ENCODE measurements at regions not wholly inside any gene's neighbourhood (a gene's known extent, or its start where the extent isn't known, plus 50 kb on each side); places are given as distances from the start of the nearest gene placed in this dataset.

DNA sequence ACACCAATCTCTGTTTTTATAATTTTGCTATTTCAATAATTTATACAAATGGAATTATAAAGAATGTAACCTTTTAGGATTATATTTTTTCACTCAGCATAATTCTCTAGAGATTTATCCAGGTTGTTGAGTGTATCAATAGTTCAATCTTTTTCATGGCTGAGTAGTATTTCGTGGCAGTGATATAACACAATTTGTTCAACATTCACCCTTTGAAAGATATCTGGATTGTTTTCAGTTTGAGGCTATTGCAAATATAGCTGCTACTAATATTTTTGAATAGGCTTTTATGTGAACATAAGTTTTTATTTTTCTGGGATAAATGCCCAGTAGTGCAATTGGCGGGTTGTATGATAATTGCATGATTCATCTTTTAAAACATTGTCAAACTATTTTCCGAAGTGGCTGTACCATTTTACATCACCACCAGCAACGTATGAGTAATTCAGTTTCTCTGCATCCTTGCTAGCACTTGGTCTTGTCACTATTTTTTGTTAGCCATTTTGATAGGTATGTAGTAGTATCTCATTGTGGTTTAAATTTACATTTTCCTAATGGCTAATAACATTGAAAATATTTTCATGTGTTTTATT, 55.6 kb upstream of the ABCD3 start:
- H3K4me1 ChIP-seq (ENCODE audit: control extremely low read depth in 1 of 4, control insufficient read depth in 4 of 4, insufficient read depth in 4 of 4, low read length in 3 of 4) = no peaks in the 10 kb centered on the region
- ChIA-PET CTCF (interaction anchor here (0.8 to 1.2 kb wide), 2 partner anchors 337 to 695 kb away, joined by 3 read pairs; no protein-coding TSS in a partner anchor), POLR2A (no interaction called here)
- no peaks in the 10 kb centered on the region for H3K36me3 ChIP-seq (ENCODE audit: control insufficient read depth in 4 of 4, insufficient read depth in 4 of 4, low read length in 3 of 4)
- H3K9me3 ChIP-seq (ENCODE audit: control extremely low read depth in 1 of 5, control insufficient read depth in 4 of 5, insufficient read depth in 2 of 5, low read depth in 1 of 5, low read length in 4 of 5) = peaks cover 0 to 2% (median 0%) of the 10 kb centered on the region in 5 experiments
- 100% methylated on average over 1 of the region's 4 CpGs for WGBS (ENCODE audit: insufficient coverage)
- peaks cover 0 to 2% (median 0%) of the 10 kb centered on the region in 5 experiments for H3K27me3 ChIP-seq (replicated peaks in 2 of 5; ENCODE audit: control insufficient read depth in 4 of 5, insufficient read depth in 5 of 5, low read length in 4 of 5)
- no peak overlapping the region for H3K4me3 ChIP-seq (ENCODE audit: control insufficient read depth in 1 of 7, extremely low read depth in 1 of 7, insufficient read depth in 4 of 7, low read depth in 2 of 7, low read length in 6 of 7)
- no peak for DNase-seq
- no peak overlapping the region for H3K27ac ChIP-seq (ENCODE audit: insufficient read depth in 1 of 2, low read depth in 1 of 2, low read length in 2 of 2, poor library complexity in 1 of 2, severe bottlenecking in 2 of 2)

DNA sequence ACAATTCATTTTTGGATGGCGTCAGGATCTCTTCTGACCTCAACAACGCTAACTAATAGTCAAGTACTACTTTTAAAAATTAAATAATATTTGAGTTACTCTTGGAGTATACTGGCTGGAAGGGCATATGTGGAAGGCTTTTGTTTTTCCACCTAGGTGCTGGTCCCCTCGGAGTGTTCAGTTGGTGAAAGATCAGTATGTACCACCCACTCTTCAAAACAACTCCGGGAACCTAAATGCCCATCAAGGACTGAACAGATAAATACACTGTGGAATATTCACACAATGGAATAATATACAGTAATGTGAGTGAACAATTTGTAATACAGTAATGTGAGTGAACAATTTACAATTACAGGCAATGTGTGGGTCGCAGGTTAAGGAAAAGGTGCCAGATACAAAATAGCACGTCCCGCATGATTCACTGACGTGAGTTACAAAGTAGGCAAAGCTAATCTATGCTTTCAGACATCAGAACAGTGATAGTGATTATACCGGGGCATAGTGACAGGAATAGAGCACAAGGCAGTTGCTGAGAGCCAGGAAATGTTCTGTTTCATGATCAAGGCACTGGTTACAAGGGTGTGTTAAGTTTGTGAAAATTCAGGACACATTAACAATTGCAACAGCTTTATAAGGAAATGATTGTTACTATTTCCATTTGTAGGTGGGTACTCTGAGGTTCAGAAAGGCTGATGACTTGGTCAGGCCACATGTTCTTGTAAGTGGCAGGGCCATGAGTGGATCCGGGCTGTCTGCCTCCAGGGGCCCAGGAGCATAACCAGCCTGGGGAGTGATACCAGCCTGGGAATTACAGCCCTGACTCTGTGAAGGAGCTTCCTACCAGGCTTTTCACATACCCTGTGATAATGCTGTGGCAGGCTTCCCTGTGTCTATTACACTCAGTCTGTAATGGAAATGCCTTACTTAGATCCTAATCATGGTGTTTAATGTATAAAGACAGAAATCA, 59.3 kb upstream of the ABCD3 start:
- peaks cover 0 to 2% (median 0%) of the 10 kb centered on the region in 5 experiments for H3K9me3 ChIP-seq (ENCODE audit: control extremely low read depth in 1 of 5, control insufficient read depth in 4 of 5, insufficient read depth in 2 of 5, low read depth in 1 of 5, low read length in 4 of 5)
- H3K36me3 ChIP-seq (ENCODE audit: control insufficient read depth in 4 of 4, insufficient read depth in 4 of 4, low read length in 3 of 4) = no peaks in the 10 kb centered on the region
- no peak overlapping the region for H3K27ac ChIP-seq (ENCODE audit: insufficient read depth in 1 of 2, low read depth in 1 of 2, low read length in 2 of 2, poor library complexity in 1 of 2, severe bottlenecking in 2 of 2)
- ChIA-PET POLR2A (no interaction called here), CTCF (interaction anchor here (1.4 to 1.5 kb wide), 2 partner anchors 14 to 16 kb away, joined by 3 read pairs; no protein-coding TSS in a partner anchor)
- 98% methylated on average over 6 of the region's 10 CpGs for WGBS (ENCODE audit: insufficient coverage)
- no peak for DNase-seq
- H3K4me3 ChIP-seq (ENCODE audit: control insufficient read depth in 1 of 7, extremely low read depth in 1 of 7, insufficient read depth in 4 of 7, low read depth in 2 of 7, low read length in 6 of 7) = no peak overlapping the region
- peaks cover 0 to 2% (median 0%) of the 10 kb centered on the region in 5 experiments for H3K27me3 ChIP-seq (replicated peaks in 2 of 5; ENCODE audit: control insufficient read depth in 4 of 5, insufficient read depth in 5 of 5, low read length in 4 of 5)
- H3K4me1 ChIP-seq (ENCODE audit: control extremely low read depth in 1 of 4, control insufficient read depth in 4 of 4, insufficient read depth in 4 of 4, low read length in 3 of 4) = no peaks in the 10 kb centered on the region

- Histone ChIP-seq H3K9me3 (ENCODE audit: control extremely low read depth in 1 of 5, control insufficient read depth in 4 of 5, insufficient read depth in 2 of 5, low read depth in 1 of 5, low read length in 4 of 5) (peaks cover 0 to 2% (median 0%) of the 10 kb centered on the region in 5 experiments), H3K4me3 (ENCODE audit: control insufficient read depth in 1 of 7, extremely low read depth in 1 of 7, insufficient read depth in 4 of 7, low read depth in 2 of 7, low read length in 6 of 7) (no peak overlapping the region), H3K27me3 (replicated peaks in 2 of 5; ENCODE audit: control insufficient read depth in 4 of 5, insufficient read depth in 5 of 5, low read length in 4 of 5) (peaks cover 0 to 2% (median 0%) of the 10 kb centered on the region in 5 experiments), H3K27ac (ENCODE audit: insufficient read depth in 1 of 2, low read depth in 1 of 2, low read length in 2 of 2, poor library complexity in 1 of 2, severe bottlenecking in 2 of 2) (no peak overlapping the region), H3K36me3 (ENCODE audit: control insufficient read depth in 4 of 4, insufficient read depth in 4 of 4, low read length in 3 of 4) (no peaks in the 10 kb centered on the region), H3K4me1 (ENCODE audit: control extremely low read depth in 1 of 4, control insufficient read depth in 4 of 4, insufficient read depth in 4 of 4, low read length in 3 of 4) (no peaks in the 10 kb centered on the region)
- 97% methylated on average over 5 of the region's 5 CpGs for WGBS (ENCODE audit: insufficient coverage)
- DNase-seq = no peak
- ChIA-PET POLR2A (no interaction called here), CTCF (no interaction called here)
These were observed 60.5 kb upstream of the ABCD3 start for GRCh38 chr1:94357661-94358060.

DNA sequence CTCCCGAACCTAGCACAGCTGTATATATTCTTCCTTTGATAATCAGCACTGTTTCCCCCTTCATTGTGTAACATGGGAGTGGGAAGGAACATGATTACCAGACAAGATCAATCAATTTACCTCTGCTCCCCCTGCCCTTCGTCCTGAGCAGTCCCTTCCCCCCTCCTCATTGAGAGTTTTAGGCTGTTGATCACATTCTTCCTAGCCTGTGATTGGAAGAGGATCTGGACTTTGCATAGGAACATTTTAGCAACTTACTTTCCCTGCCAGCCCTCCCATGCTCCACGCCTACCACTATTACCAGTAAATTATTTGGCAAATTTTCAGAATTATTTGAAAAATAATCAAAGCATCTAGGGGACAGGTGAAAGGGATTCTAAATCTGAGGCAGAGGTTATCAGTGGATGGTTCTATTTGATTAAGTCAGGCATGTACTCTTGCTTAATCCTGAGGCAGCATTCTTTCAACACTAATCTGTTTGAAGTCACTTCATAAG, 62.7 kb upstream of the ABCD3 start:
- CTCF ChIA-PET = interaction anchor here (1.0 to 1.6 kb wide), 4 partner anchors 20 to 328 kb away, joined by 3 to 6 read pairs (median 3); no protein-coding TSS in a partner anchor
- H3K27me3 ChIP-seq (replicated peaks in 2 of 5; ENCODE audit: control insufficient read depth in 4 of 5, insufficient read depth in 5 of 5, low read length in 4 of 5) = peaks cover 0 to 2% (median 0%) of the 10 kb centered on the region in 5 experiments
- H3K9me3 ChIP-seq (ENCODE audit: control extremely low read depth in 1 of 5, control insufficient read depth in 4 of 5, insufficient read depth in 2 of 5, low read depth in 1 of 5, low read length in 4 of 5) = no peaks in the 10 kb centered on the region
- no peak for DNase-seq
- no peaks in the 10 kb centered on the region for H3K36me3 ChIP-seq (ENCODE audit: control insufficient read depth in 4 of 4, insufficient read depth in 4 of 4, low read length in 3 of 4)
- no peak overlapping the region for H3K27ac ChIP-seq (ENCODE audit: insufficient read depth in 1 of 2, low read depth in 1 of 2, low read length in 2 of 2, poor library complexity in 1 of 2, severe bottlenecking in 2 of 2)
- no peak overlapping the region for H3K4me3 ChIP-seq (ENCODE audit: control insufficient read depth in 1 of 7, extremely low read depth in 1 of 7, insufficient read depth in 4 of 7, low read depth in 2 of 7, low read length in 6 of 7)
- POLR2A ChIA-PET = no interaction called here
- 83% methylated on average over 1 of the region's 3 CpGs for WGBS (ENCODE audit: insufficient coverage)
- H3K4me1 ChIP-seq (ENCODE audit: control extremely low read depth in 1 of 4, control insufficient read depth in 4 of 4, insufficient read depth in 4 of 4, low read length in 3 of 4) = no peaks in the 10 kb centered on the region

- no peaks in the 10 kb centered on the region for H3K9me3 ChIP-seq (ENCODE audit: control extremely low read depth in 1 of 5, control insufficient read depth in 4 of 5, insufficient read depth in 2 of 5, low read depth in 1 of 5, low read length in 4 of 5)
- CTCF ChIA-PET = no interaction called here
- H3K27me3 ChIP-seq (replicated peaks in 2 of 5; ENCODE audit: control insufficient read depth in 4 of 5, insufficient read depth in 5 of 5, low read length in 4 of 5) = no peaks in the 10 kb centered on the region
- H3K4me3 ChIP-seq (ENCODE audit: control insufficient read depth in 1 of 7, extremely low read depth in 1 of 7, insufficient read depth in 4 of 7, low read depth in 2 of 7, low read length in 6 of 7) = no peak overlapping the region
- DNase-seq = no peak
- no peaks in the 10 kb centered on the region for H3K36me3 ChIP-seq (ENCODE audit: control insufficient read depth in 4 of 4, insufficient read depth in 4 of 4, low read length in 3 of 4)
- 64% methylated on average over 2 of the region's 2 CpGs for WGBS (ENCODE audit: insufficient coverage)
- H3K27ac ChIP-seq (ENCODE audit: insufficient read depth in 1 of 2, low read depth in 1 of 2, low read length in 2 of 2, poor library complexity in 1 of 2, severe bottlenecking in 2 of 2) = no peak overlapping the region
- POLR2A ChIA-PET = no interaction called here
- H3K4me1 ChIP-seq (ENCODE audit: control extremely low read depth in 1 of 4, control insufficient read depth in 4 of 4, insufficient read depth in 4 of 4, low read length in 3 of 4) = no peaks in the 10 kb centered on the region
These were observed 66.7 kb upstream of the ABCD3 start for GRCh38 chr1:94351481-94351880.

- DNase-seq = no peak
- CTCF ChIA-PET = no interaction called here
- no peak overlapping the region for H3K27ac ChIP-seq (ENCODE audit: insufficient read depth in 1 of 2, low read depth in 1 of 2, low read length in 2 of 2, poor library complexity in 1 of 2, severe bottlenecking in 2 of 2)
- H3K36me3 ChIP-seq (ENCODE audit: control insufficient read depth in 4 of 4, insufficient read depth in 4 of 4, low read length in 3 of 4) = no peaks in the 10 kb centered on the region
- H3K9me3 ChIP-seq (ENCODE audit: control extremely low read depth in 1 of 5, control insufficient read depth in 4 of 5, insufficient read depth in 2 of 5, low read depth in 1 of 5, low read length in 4 of 5) = no peaks in the 10 kb centered on the region
- H3K27me3 ChIP-seq (replicated peaks in 2 of 5; ENCODE audit: control insufficient read depth in 4 of 5, insufficient read depth in 5 of 5, low read length in 4 of 5) = no peaks in the 10 kb centered on the region
- POLR2A ChIA-PET = no interaction called here
- no CpG with 5 or more reads among the region's 1 CpG for WGBS (ENCODE audit: insufficient coverage)
- H3K4me1 ChIP-seq (ENCODE audit: control extremely low read depth in 1 of 4, control insufficient read depth in 4 of 4, insufficient read depth in 4 of 4, low read length in 3 of 4) = no peaks in the 10 kb centered on the region
- no peak overlapping the region for H3K4me3 ChIP-seq (ENCODE audit: control insufficient read depth in 1 of 7, extremely low read depth in 1 of 7, insufficient read depth in 4 of 7, low read depth in 2 of 7, low read length in 6 of 7)
These were observed 67.8 kb upstream of the ABCD3 start for GRCh38 chr1:94350350-94350924.
